Right cardiac atrium (tissue), 5 donors: ENCODE measurements at regions not wholly inside any gene's neighbourhood (a gene's known extent, or its start where the extent isn't known, plus 50 kb on each side); places are given as distances from the start of the nearest gene placed in this dataset.

Experiments
- ATAC-seq, 2 donors: fragments of 200-7000 bp; cut with Tn5 transposase; one replicate each; pipeline versions ENCODE4 v1.8.0 to v1.9.1; 2020; ENCODE audit warnings: moderate library complexity in 2 of 2, mild to moderate bottlenecking in 1 of 2
- DNase-seq, 3 donors: peaks; one replicate each; pipeline ENCODE4 v3.0.0-alpha.2; 2020
- H3K27ac ChIP-seq: one replicate; pipeline ENCODE4 v1.5.1; 2013; ENCODE audit warnings: mild to moderate bottlenecking, low read length, control low read depth, moderate library complexity
- H3K27me3 ChIP-seq: one replicate; pipeline ENCODE4 v1.6.1; 2013; ENCODE audit not compliant: control insufficient read depth, insufficient read depth
- H3K4me1 ChIP-seq: one replicate; pipeline ENCODE4 v1.6.1; 2013; ENCODE audit warnings: low read length; ENCODE audit not compliant: control insufficient read depth, insufficient read depth
- H3K4me3 ChIP-seq: one replicate; pipeline ENCODE4 v1.5.1; 2013; ENCODE audit warnings: low read length, control low read depth
- H3K9me3 ChIP-seq: one replicate; pipeline ENCODE4 v1.6.1; 2013; ENCODE audit warnings: low read length; ENCODE audit not compliant: control insufficient read depth
- WGBS: extraction: QIAGEN DNeasy Blood & Tissue Kit; methylation state at CpG from one replicate; pipeline ENCODE4 v1.1.7; 2013; 5-methylcytosine and 5-hydroxymethylcytosine counted together
- intact Hi-C, 4 donors: fragments of 100-400 bp; cut with DNase I; formaldehyde crosslinking; loops; one replicate each; pipeline versions ENCODE4 v1.11.0 to v1.14.0; 2022 to 2023
- donor health status: healthy with polysubstance abuse.
- donor health status: DM: no; HTN: yes; CAD: no.
- donor health status: DM: no; HTN: no; CAD: no.
- donor health status: DM: no; HTN: yes; CAD: no; lungs with severe emphysema.
- donor health status: DM: yes; HTN: yes; CAD: no.

DNA sequence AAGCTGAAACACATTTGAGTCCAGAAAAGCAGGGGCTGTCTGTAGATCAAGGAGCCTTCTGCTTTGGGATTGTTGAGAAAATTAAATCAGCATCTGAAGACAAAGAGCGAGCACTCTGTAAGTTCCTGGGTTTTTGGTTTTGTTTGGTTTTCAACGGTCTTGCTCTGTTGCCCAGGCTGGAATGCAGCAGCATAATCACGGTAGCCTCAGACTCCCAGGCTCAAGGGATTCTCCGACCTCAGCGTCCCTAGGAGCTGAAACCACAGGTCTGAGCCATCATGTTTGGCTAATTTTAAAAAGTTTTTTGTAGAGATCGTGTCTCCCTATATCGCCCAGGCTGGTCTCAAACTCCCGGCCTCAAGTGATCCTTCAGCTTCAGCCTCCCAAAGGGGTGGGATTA lies 266.5 kb upstream of the ADAMTS16 start:
- H3K9me3 ChIP-seq: no peaks in the 10 kb centered on the region
- H3K4me1 ChIP-seq: no peaks in the 10 kb centered on the region
- DNase-seq: no peak
- WGBS: 80% methylated on average over 8 of the region's 8 CpGs
- no peaks in the 10 kb centered on the region for H3K27me3 ChIP-seq
- ATAC-seq: no peak
- intact Hi-C loops: loop anchor here in 2 of 4 donors (10.0 kb wide), 1 partner anchor 541 kb away; no protein-coding TSS in a partner anchor
- H3K27ac ChIP-seq: no peak overlapping the region
- no peak overlapping the region for H3K4me3 ChIP-seq

DNA sequence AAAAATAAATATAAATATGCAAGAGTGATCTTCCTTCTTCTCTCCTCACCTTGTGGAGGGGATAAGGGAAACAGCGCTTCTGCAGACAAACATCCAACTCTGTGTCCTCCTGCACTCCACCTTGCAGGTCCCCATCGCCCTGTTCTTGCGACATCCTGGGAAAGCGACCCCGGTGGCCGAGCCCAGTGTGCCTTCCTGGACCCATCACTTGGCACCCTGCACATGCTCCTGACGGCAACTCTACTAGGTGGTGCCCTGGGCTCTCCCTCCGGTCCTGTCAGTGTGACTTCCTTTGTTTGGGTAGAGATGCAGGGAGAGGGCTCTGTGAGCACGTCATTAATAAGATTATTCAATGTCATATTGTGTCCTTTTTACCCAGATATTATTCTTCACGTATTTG lies 266.0 kb upstream of the ADAMTS16 start:
- H3K4me1 ChIP-seq: no peaks in the 10 kb centered on the region
- 74% methylated on average over 10 of the region's 10 CpGs for WGBS
- H3K9me3 ChIP-seq: no peaks in the 10 kb centered on the region
- no peaks in the 10 kb centered on the region for H3K27me3 ChIP-seq
- ATAC-seq (no peak), DNase-seq (no peak)
- no peak overlapping the region for H3K27ac ChIP-seq
- no peak overlapping the region for H3K4me3 ChIP-seq
- intact Hi-C loops: loop anchor here in 2 of 4 donors (10.0 kb wide), 1 partner anchor 541 kb away; no protein-coding TSS in a partner anchor

DNA sequence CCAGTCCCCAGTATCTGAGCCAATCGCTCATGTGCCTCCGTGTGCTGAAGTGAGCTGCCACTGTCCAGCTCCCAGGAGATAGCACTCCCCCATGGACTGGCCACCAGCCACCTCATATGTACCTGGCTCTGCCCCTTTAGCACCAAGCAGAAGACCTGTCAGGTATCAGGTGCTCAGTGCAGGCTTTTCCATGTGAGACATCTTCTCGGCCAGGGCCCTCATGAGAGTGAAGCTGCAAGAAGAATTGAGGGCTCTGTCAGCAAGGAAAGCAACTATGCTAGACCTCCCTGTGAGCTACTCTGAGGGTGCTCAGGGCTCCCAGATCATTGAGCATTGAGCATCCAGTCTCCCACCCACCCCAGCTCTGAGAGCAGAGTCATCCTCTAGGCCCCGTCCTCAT lies 264.2 kb upstream of the ADAMTS16 start:
- no peaks in the 10 kb centered on the region for H3K4me1 ChIP-seq
- no peak for ATAC-seq
- H3K27me3 ChIP-seq: no peaks in the 10 kb centered on the region
- no peaks in the 10 kb centered on the region for H3K9me3 ChIP-seq
- DNase-seq: no peak
- intact Hi-C loops: loop anchor here in 2 of 4 donors (10.0 kb wide), 1 partner anchor 539 kb away; no protein-coding TSS in a partner anchor
- 81% methylated on average over 4 of the region's 4 CpGs for WGBS
- no peak overlapping the region for H3K4me3 ChIP-seq
- no peak overlapping the region for H3K27ac ChIP-seq

DNA sequence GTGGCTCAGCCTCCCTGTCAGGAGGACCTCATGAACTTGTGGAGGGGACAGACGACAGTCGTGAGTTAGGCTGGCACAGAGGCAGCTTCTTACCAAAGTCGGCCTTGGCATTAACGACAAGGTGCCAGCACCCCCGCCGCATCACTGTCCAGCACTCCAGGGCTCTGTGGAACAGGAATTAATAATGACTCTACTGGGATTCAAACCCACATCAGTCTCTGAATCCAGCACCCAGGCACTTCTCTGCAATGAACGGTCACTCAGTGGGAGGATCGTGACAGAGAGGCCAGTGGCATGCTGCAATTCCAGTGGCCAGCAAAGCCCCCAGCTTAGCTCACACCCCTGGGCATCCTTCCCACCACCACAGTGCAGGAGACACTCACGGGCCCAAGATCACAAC lies 263.3 kb upstream of the ADAMTS16 start:
- ATAC-seq (no peak), DNase-seq (no peak)
- Histone ChIP-seq H3K4me3 (no peak overlapping the region), H3K4me1 (no peaks in the 10 kb centered on the region), H3K27ac (no peak overlapping the region), H3K27me3 (no peaks in the 10 kb centered on the region), H3K9me3 (no peaks in the 10 kb centered on the region)
- WGBS: 78% methylated on average over 9 of the region's 9 CpGs
- intact Hi-C loops: loop anchor here in 2 of 4 donors (10.0 kb wide), 1 partner anchor 538 kb away; no protein-coding TSS in a partner anchor

DNA sequence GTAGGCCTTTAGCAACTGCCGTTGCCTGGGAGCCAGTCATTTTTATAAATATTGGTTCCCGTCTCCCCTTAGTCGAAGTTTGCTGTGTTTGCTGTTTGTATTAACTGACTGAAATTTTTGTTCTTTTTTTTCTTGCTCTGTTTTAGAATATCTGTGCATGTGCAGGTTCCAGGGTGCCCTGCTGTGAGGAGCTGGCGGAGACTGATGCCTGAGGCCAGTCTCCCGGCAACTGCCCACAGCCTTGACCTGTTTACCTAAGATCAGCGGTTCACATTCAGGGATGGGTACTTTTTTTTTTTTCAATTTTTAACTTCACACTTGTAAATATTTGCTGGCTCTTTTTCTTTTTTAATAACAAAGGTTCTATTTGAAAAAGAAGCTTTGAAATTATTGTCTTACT lies 262.6 kb upstream of the ADAMTS16 start:
- H3K4me3 ChIP-seq: no peak overlapping the region
- H3K9me3 ChIP-seq: no peaks in the 10 kb centered on the region
- ATAC-seq (no peak), DNase-seq (no peak)
- no peaks in the 10 kb centered on the region for H3K4me1 ChIP-seq
- no peaks in the 10 kb centered on the region for H3K27me3 ChIP-seq
- no peak overlapping the region for H3K27ac ChIP-seq
- intact Hi-C loops: loop anchor here in 2 of 4 donors (10.0 kb wide), 1 partner anchor 537 kb away; no protein-coding TSS in a partner anchor
- 90% methylated on average over 6 of the region's 6 CpGs for WGBS

DNA sequence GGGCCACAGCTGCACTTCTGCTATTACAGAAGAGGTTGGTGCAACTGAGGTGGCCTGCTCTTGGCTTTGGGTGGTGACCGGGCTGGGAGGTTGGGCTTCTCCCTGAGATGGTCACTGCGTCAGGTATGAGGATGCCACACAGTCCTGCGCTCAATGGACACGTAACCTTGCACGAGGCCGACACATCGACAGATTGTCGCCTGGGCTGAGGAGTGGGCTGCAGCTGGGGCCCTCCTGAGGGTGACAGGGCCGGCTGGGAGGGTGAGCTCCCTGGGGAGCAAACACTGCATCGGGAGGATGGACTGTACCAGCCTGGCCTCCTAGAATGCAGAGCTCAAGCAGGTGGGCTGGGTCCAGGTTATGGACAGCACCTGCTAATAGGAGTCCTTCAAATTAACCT lies 261.1 kb upstream of the ADAMTS16 start:
- Histone ChIP-seq H3K9me3 (no peaks in the 10 kb centered on the region), H3K27me3 (no peaks in the 10 kb centered on the region), H3K4me1 (no peaks in the 10 kb centered on the region), H3K4me3 (no peak overlapping the region), H3K27ac (no peak overlapping the region)
- intact Hi-C loops: loop anchor here in 2 of 4 donors (10.0 kb wide), 1 partner anchor 536 kb away; no protein-coding TSS in a partner anchor
- ATAC-seq (no peak), DNase-seq (no peak)
- WGBS: 87% methylated on average over 10 of the region's 10 CpGs

DNA sequence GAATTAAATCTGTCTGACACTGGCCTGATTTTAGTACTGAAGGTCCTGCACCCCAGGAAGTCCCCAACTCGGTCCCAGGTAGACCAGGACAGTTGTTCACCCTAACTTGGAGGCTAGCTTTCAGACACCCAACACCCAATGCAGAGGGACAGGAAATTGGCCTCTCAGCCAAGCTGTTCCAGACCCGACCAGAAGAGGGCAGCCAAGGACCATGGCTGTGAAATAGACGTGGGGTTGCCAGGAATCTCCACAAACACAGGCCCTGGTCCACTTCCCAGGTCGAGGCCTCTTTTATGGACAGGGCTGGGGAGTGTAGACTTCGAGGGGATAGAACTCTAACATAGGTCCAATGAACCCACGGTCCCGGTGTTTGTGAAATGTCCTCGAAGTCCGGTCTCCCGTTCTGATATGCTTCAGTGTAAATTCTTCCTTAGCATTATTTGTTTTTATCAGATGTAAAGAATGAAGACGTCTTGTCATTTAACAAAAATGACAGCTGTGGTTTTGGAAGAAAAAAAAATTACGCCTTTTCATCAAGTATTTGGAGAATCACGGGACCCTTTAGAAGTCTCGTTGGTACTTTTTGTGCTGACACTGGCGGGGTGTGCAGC lies 260.3 kb upstream of the ADAMTS16 start:
- no peak overlapping the region for H3K4me3 ChIP-seq
- H3K9me3 ChIP-seq: no peaks in the 10 kb centered on the region
- 49% methylated on average over 15 of the region's 15 CpGs for WGBS
- intact Hi-C loops: loop anchor here in 3 of 4 donors (5.0 to 10.0 kb wide), 3 partner anchors 63 to 538 kb away; no protein-coding TSS in a partner anchor
- peak; percentile 67 to 77 for ATAC-seq
- DNase-seq: peak; percentile 66 to 88 (median 85)
- no peaks in the 10 kb centered on the region for H3K27me3 ChIP-seq
- no peaks in the 10 kb centered on the region for H3K4me1 ChIP-seq
- H3K27ac ChIP-seq: no peak overlapping the region

DNA sequence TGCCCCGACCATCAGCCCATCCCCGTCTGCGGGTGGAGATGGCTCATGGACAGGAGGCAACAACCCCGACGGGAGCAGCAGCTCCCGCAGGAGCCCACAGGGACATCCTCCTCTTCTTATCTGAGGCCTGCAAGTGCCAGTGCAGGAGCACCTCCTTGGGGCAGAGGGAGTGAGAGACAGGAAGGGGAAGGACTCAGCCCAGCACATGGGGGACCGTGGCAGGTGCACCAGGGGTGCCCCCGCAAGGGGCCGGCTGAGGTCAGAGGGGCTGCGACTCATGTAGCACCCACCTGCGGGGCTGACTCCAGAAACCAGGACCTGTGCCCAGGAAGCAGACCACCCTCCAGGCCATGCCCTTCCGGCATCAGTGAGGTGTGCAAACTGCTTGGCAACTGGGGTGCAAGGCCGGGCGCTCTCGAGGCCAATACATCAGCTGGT lies 259.8 kb upstream of the ADAMTS16 start:
- intact Hi-C loops: loop anchor here in 1 of 4 donors (5.0 kb wide), 2 partner anchors 62 to 537 kb away; no protein-coding TSS in a partner anchor

DNA sequence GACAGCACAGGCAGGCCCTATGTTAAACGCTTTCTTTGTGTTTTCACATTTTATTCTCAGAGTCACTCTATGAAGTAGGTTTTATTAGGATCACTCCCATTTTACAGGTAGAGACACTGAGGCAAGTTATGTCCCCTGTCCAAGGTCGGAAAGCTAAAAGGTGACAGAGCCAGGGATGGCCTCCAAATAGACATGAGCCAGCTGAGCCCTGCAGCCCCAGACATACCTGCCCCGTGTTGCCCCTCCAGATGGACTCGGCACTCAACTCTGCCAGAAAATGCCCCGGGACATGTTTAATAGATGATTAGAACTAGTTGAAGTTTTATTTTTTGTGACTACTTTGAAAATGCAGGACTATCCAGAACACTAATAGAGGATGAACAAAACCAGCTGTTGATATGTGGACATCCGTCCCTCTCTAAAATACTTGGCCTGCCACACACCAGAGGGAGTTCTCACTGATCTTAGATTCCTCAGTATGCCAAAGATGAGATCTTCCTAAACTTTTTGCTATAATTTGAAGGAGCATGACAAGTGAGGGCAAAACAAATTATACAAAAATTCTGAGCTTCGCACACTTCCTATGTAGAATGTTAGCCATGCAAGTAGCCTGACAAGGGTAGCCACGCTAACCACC lies 258.6 kb upstream of the ADAMTS16 start:
- Histone ChIP-seq H3K27me3 (no peaks in the 10 kb centered on the region), H3K4me1 (no peaks in the 10 kb centered on the region), H3K9me3 (no peaks in the 10 kb centered on the region), H3K4me3 (no peak overlapping the region), H3K27ac (no peak overlapping the region)
- WGBS: 80% methylated on average over 8 of the region's 8 CpGs
- intact Hi-C loops: loop anchor here in 1 of 4 donors (5.0 kb wide), 2 partner anchors 61 to 536 kb away; no protein-coding TSS in a partner anchor
- DNase-seq (no peak), ATAC-seq (no peak)

More for the DNA sequence above, 259.8 kb upstream of the ADAMTS16 start:
- 74% methylated on average over 15 of the region's 15 CpGs for WGBS
- H3K27me3 ChIP-seq: no peaks in the 10 kb centered on the region
- ATAC-seq: no peak
- DNase-seq: no peak
- no peak overlapping the region for H3K27ac ChIP-seq
- no peaks in the 10 kb centered on the region for H3K9me3 ChIP-seq
- no peaks in the 10 kb centered on the region for H3K4me1 ChIP-seq
- no peak overlapping the region for H3K4me3 ChIP-seq

DNA sequence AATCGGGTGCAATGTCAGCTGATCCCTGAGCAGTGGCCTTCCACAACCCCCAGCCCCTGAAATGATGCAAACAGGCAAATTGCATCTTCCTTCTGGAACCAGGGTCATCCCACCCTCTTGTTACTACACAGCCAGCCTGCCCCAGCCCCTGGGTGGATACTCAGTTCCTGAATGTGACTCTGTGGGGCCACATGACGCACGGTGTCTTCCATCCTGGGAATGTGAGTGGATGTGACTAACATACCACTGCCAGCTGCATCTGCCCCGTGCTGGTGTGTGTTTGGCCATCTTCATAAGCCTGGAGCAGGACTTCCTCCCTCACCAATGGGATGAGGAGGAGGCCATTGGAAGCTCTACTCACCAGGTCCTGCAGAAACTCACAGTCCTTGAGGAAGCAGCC lies 257.9 kb upstream of the ADAMTS16 start:
- Histone ChIP-seq H3K27ac (no peak overlapping the region), H3K9me3 (peaks cover 3% of the 10 kb centered on the region), H3K4me3 (no peak overlapping the region), H3K27me3 (no peaks in the 10 kb centered on the region), H3K4me1 (no peaks in the 10 kb centered on the region)
- WGBS: 76% methylated on average over 4 of the region's 4 CpGs
- no peak for DNase-seq
- intact Hi-C loops: loop anchor here in 1 of 4 donors (5.0 kb wide), 2 partner anchors 60 to 535 kb away; no protein-coding TSS in a partner anchor
- no peak for ATAC-seq

DNA sequence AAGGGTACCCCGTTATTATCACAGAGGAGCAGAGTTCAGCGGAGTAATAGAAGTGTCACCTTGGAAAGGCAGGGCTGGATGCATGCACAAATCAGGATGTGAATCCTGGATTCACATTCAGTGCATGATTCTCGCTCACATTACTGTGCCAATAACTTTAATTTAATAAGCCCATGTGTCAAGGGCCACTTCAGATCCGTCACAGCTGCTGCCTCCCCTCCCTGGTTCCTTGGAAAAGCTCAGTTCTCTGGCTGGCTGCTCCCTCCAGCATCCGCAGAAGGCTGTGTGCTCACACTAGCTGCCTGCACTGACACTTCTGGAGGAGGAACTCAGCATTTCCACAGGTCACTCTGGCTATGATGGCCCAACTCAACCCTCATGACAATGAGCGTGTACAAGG lies 256.8 kb upstream of the ADAMTS16 start:
- intact Hi-C loops: loop anchor here in 1 of 4 donors (5.0 kb wide), 2 partner anchors 59 to 534 kb away; no protein-coding TSS in a partner anchor
- 53% methylated on average over 6 of the region's 6 CpGs for WGBS
- Histone ChIP-seq H3K4me1 (no peaks in the 10 kb centered on the region), H3K9me3 (peaks cover 3% of the 10 kb centered on the region), H3K27ac (no peak overlapping the region), H3K4me3 (no peak overlapping the region), H3K27me3 (no peaks in the 10 kb centered on the region)
- peak in 2 of 3 donors; percentile 55 to 75 for DNase-seq
- ATAC-seq: peak in 1 of 2 donors; percentile 73
